ENCODE measurements at regions not wholly inside any gene's neighbourhood (a gene's known extent, or its start where the extent isn't known, plus 50 kb on each side); places are given as distances from the start of the nearest gene placed in this dataset.

DNA sequence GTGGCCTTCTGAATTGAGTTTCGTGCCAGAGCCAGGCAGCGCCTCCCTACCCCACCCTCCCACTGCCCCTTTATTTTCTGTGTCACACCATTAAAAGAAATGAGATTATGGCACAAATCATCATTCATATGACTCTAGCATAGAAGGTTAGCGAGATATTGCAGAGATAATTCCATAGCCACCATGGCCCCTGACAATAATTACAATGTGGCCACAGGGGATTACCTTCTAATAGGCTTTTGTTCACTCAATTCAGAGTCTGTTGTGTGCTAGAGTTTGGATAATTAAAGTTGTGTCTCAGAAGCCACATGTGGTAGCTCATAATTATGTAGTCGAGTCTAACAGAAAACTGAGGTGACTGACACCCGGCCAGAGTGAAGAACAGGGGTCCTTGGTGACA, 428.1 kb downstream of the ARHGEF28 start:
- no peak for DNase-seq (ENCODE audit: low spot score)
- H3K4me1 Mint-ChIP-seq (ENCODE audit: low read depth) = no peaks in the 10 kb centered on the region
- intact Hi-C loops (cut with micrococcal nuclease) = loop anchor here (10.0 kb wide), 1 partner anchor 591 kb away; the partner anchor contains the start of gene ENC1
- no peak overlapping the region for H3K4me3 Mint-ChIP-seq
- H3K36me3 Mint-ChIP-seq (ENCODE audit: low read depth) = no peaks in the 10 kb centered on the region
- H3K27me3 Mint-ChIP-seq (ENCODE audit: insufficient read depth) = peaks cover 10% of the 10 kb centered on the region
- H3K27ac Mint-ChIP-seq = no peak overlapping the region
- no peaks in the 10 kb centered on the region for H3K9me3 Mint-ChIP-seq

DNA sequence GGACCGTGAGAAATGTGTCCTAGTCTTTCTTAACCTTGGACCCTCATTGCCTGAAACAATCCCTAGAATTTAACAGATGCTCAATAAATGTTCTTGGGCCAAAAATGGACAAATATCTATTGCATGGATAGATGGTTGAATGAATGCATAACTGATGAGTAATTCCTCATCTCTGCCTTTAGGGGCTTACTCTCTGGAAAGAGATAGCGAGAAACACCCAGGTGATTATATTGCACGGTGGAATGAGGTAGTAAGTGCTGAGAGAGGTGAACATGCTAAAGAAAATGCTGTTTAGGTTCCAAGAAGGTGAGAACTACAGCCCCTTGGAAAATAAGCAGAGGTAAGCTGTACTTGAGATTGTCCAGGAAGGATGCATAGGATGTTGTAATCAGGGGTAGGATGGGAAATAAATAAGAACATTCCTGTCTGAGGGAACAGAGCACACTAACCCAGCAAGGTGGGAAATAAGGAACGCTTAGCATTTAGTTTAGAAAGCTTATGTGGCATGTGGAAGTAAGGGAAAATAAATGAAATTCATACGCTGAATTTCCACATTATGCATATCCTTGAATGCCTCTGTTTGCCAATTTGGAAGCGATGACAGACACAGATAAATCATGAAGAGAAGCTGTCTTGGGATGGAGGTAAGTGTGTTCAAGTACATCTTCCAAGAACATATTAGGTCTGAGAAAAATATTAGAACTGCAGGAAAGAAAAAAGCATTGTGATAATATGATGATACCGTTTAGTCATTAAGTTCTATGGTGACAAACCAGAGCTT, 426.6 kb downstream of the ARHGEF28 start:
- Mint-ChIP-seq H3K27ac (no peak overlapping the region), H3K9me3 (no peaks in the 10 kb centered on the region), H3K27me3 (ENCODE audit: insufficient read depth) (peaks cover 10% of the 10 kb centered on the region), H3K4me1 (ENCODE audit: low read depth) (no peaks in the 10 kb centered on the region), H3K4me3 (no peak overlapping the region), H3K36me3 (ENCODE audit: low read depth) (no peaks in the 10 kb centered on the region)
- intact Hi-C loops (cut with micrococcal nuclease) = loop anchor here (10.0 kb wide), 1 partner anchor 592 kb away; the partner anchor contains the start of gene ENC1
- no peak for DNase-seq (ENCODE audit: low spot score)

DNA sequence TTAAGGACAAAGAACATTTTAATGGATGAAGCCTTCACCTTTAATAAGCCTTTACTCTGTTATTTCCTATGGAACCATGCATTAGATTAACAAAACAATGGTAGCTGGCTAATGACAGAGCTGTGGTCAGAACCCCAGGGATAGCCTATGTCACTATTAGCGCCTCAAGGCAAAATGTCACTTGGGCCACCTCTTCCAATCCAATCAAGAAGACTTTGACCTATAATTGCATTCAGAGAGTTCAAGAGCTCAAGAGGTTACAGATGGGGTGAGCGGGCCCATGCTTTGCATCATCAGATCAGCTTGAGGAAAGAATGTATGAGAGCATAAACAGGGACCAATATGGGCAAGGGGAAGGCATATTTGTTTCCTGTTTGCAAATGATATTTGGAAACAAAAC, 425.1 kb downstream of the ARHGEF28 start:
- Mint-ChIP-seq H3K4me1 (ENCODE audit: low read depth) (no peaks in the 10 kb centered on the region), H3K4me3 (no peak overlapping the region), H3K36me3 (ENCODE audit: low read depth) (no peaks in the 10 kb centered on the region), H3K27ac (no peak overlapping the region), H3K27me3 (ENCODE audit: insufficient read depth) (peaks cover 8% of the 10 kb centered on the region), H3K9me3 (no peaks in the 10 kb centered on the region)
- intact Hi-C loops (cut with micrococcal nuclease) = loop anchor here (10.0 kb wide), 1 partner anchor 594 kb away; the partner anchor contains the start of gene ENC1
- DNase-seq (ENCODE audit: low spot score) = no peak

DNA sequence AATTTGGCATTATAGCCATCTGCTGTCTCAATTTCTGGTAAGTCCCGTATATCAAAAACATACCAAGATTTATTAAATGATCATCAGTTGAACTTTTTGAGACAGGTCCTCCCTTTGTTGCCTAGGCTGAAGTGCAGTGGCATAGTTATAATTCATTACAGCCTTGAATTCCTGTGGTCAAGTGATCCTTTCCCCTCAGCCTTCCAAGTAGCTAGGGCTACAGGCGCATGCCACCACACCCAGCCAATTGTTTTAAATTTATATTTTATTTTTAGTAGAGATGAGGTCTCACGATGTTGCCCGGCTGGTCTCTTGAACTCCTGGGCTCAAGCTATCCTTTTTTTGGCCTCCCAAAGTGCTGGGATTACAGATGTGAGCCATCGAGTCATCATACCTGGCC, 418.9 kb downstream of the ARHGEF28 start:
- H3K36me3 Mint-ChIP-seq (ENCODE audit: low read depth) = no peaks in the 10 kb centered on the region

DNA sequence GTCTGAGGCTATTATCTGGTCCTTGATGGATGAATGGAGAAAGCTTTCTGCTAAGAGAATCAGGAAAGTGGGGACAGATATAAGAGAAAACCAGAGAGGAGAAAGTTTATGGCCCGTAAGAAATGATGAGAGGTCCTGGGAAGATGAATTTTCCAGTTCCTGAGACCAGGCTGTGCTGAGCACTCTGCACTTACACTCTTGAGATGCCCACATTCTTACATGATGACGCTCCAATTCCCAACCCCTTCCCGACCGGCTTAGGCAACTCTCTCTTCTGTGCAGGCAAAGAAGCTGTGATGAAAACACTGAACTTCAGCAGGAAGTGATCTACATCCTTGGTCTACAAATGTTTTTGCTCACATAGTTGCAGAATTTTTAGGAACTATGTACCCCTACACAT, 417.0 kb downstream of the ARHGEF28 start:
- Mint-ChIP-seq H3K36me3 (ENCODE audit: low read depth) (no peaks in the 10 kb centered on the region), H3K27me3 (ENCODE audit: insufficient read depth) (peaks cover 4% of the 10 kb centered on the region), H3K4me3 (no peak overlapping the region), H3K4me1 (ENCODE audit: low read depth) (no peaks in the 10 kb centered on the region), H3K27ac (no peak overlapping the region), H3K9me3 (no peaks in the 10 kb centered on the region)
- no peak for DNase-seq (ENCODE audit: low spot score)
- intact Hi-C loops (cut with micrococcal nuclease) = no loop called here

More for the DNA sequence above, 418.9 kb downstream of the ARHGEF28 start:
- H3K4me1 Mint-ChIP-seq (ENCODE audit: low read depth) = no peaks in the 10 kb centered on the region
- H3K27ac Mint-ChIP-seq = no peak overlapping the region
- no peaks in the 10 kb centered on the region for H3K9me3 Mint-ChIP-seq
- DNase-seq (ENCODE audit: low spot score) = no peak
- peaks cover 5% of the 10 kb centered on the region for H3K27me3 Mint-ChIP-seq (ENCODE audit: insufficient read depth)
- no peak overlapping the region for H3K4me3 Mint-ChIP-seq
- intact Hi-C loops (cut with micrococcal nuclease) = no loop called here

DNA sequence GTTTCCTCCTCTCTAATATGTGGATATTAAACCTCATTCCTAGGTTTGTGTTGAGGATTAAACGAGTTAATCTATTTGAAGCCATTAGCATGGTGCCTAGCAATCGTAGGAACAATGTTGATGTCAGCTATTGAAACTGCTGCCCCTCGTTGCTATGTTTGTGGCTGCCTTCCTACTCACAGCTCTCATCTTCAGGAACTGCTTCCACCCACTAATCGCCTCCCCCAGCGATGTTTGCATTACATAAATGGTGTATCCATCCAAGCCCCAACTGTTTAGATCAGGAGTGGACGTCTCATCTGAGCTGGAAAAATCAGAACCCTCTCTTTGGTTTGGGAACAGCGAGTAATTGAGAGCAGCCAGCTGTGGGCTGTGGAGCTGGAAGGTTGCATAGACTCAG, 416.6 kb downstream of the ARHGEF28 start:
- Mint-ChIP-seq H3K4me1 (ENCODE audit: low read depth) (no peaks in the 10 kb centered on the region), H3K36me3 (ENCODE audit: low read depth) (no peaks in the 10 kb centered on the region), H3K9me3 (no peaks in the 10 kb centered on the region), H3K27ac (no peak overlapping the region), H3K4me3 (no peak overlapping the region), H3K27me3 (ENCODE audit: insufficient read depth) (peaks cover 4% of the 10 kb centered on the region)
- intact Hi-C loops (cut with micrococcal nuclease) = no loop called here
- no peak for DNase-seq (ENCODE audit: low spot score)

DNA sequence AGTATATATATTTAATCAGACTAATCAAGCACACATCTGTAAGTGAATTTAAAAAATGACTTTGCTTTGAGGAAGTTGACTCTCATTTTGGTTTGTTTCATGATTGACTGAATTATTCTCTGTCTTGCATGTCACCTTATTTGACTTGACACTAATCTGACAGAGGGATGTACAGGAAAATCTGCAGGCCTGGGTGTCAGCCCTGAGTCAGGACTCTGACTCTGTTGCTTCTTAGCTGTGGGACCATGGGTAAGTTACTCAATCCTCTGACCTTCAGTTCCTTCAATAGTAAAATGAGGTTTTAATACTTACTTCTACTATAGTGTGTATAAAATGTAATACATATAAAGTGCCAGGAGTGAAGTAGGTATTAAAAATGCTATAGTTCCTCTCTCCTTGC, 415.9 kb downstream of the ARHGEF28 start:
- peaks cover 4% of the 10 kb centered on the region for H3K27me3 Mint-ChIP-seq (ENCODE audit: insufficient read depth)

DNA sequence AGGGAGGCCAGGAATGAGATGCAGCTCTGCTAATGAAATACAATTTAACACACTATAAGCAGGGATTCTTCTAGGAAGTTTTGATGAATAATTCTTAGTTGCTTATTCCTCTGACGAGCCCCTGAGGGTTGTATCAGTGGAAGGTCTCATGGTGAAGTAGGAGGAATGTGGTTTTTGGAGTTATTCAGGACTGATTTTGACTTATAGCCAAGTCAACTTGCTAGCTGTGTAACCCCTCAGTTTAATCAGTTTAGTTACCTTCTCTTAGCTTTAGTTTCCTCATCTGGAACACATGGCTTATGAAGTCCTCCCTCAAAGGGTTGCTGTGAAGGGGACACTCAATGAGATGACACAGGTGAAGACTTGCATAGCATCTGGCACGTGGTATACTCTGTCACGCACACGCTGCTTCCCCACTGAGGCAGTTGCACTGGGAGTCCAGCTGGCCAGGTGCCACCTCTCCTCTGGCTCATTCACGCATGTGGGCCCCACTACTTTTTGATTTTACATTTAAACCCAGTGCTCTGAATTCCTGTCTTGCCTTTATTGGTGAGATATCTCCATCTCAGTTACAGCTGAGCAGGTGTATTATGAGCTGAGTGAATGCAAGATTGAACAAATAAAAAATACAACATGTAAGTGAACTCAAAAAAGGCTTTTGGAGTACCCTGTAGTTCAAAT, 415.0 kb downstream of the ARHGEF28 start:
- intact Hi-C loops (cut with micrococcal nuclease) = no loop called here
- no peaks in the 10 kb centered on the region for H3K9me3 Mint-ChIP-seq
- H3K36me3 Mint-ChIP-seq (ENCODE audit: low read depth) = no peaks in the 10 kb centered on the region
- H3K4me3 Mint-ChIP-seq = no peak overlapping the region
- H3K27me3 Mint-ChIP-seq (ENCODE audit: insufficient read depth) = peaks cover 4% of the 10 kb centered on the region
- no peaks in the 10 kb centered on the region for H3K4me1 Mint-ChIP-seq (ENCODE audit: low read depth)
- H3K27ac Mint-ChIP-seq = no peak overlapping the region
- no peak for DNase-seq (ENCODE audit: low spot score)

More for the DNA sequence above, 415.9 kb downstream of the ARHGEF28 start:
- no peaks in the 10 kb centered on the region for H3K4me1 Mint-ChIP-seq (ENCODE audit: low read depth)
- no peaks in the 10 kb centered on the region for H3K9me3 Mint-ChIP-seq
- H3K36me3 Mint-ChIP-seq (ENCODE audit: low read depth) = no peaks in the 10 kb centered on the region
- no peak overlapping the region for H3K4me3 Mint-ChIP-seq
- intact Hi-C loops (cut with micrococcal nuclease) = no loop called here
- no peak for DNase-seq (ENCODE audit: low spot score)
- no peak overlapping the region for H3K27ac Mint-ChIP-seq

- intact Hi-C loops (cut with micrococcal nuclease) = no loop called here
- Mint-ChIP-seq H3K27me3 (ENCODE audit: insufficient read depth) (peaks cover 4% of the 10 kb centered on the region), H3K36me3 (ENCODE audit: low read depth) (no peaks in the 10 kb centered on the region), H3K4me3 (no peak overlapping the region), H3K9me3 (no peaks in the 10 kb centered on the region), H3K4me1 (ENCODE audit: low read depth) (no peaks in the 10 kb centered on the region), H3K27ac (no peak overlapping the region)
- DNase-seq (ENCODE audit: low spot score) = no peak
These were observed 414.1 kb downstream of the ARHGEF28 start for GRCh38 chr5:74040065-74040551.

- no peak overlapping the region for H3K4me3 Mint-ChIP-seq
- H3K36me3 Mint-ChIP-seq (ENCODE audit: low read depth) = no peaks in the 10 kb centered on the region
- H3K4me1 Mint-ChIP-seq (ENCODE audit: low read depth) = no peaks in the 10 kb centered on the region
- no peaks in the 10 kb centered on the region for H3K9me3 Mint-ChIP-seq
- DNase-seq (ENCODE audit: low spot score) = no peak
- intact Hi-C loops (cut with micrococcal nuclease) = no loop called here
- peaks cover 2% of the 10 kb centered on the region for H3K27me3 Mint-ChIP-seq (ENCODE audit: insufficient read depth)
- H3K27ac Mint-ChIP-seq = no peak overlapping the region
These were observed 411.3 kb downstream of the ARHGEF28 start for GRCh38 chr5:74037321-74037720.

GRCh38 chr5:74035521-74035937, 409.5 kb downstream of the ARHGEF28 start:
- no peaks in the 10 kb centered on the region for H3K4me1 Mint-ChIP-seq (ENCODE audit: low read depth)
- intact Hi-C loops (cut with micrococcal nuclease) = no loop called here
- H3K27ac Mint-ChIP-seq = no peak overlapping the region

GRCh38 chr5:74034733-74035132, 408.7 kb downstream of the ARHGEF28 start:
- intact Hi-C loops (cut with micrococcal nuclease) = no loop called here
- no peaks in the 10 kb centered on the region for H3K36me3 Mint-ChIP-seq (ENCODE audit: low read depth)
- no peak overlapping the region for H3K27ac Mint-ChIP-seq
- H3K27me3 Mint-ChIP-seq (ENCODE audit: insufficient read depth) = peaks cover 2% of the 10 kb centered on the region
- H3K9me3 Mint-ChIP-seq = no peaks in the 10 kb centered on the region
- H3K4me3 Mint-ChIP-seq = no peak overlapping the region
- DNase-seq (ENCODE audit: low spot score) = no peak
- H3K4me1 Mint-ChIP-seq (ENCODE audit: low read depth) = no peaks in the 10 kb centered on the region

More at GRCh38 chr5:74035521-74035937, 409.5 kb downstream of the ARHGEF28 start:
- no peak for DNase-seq (ENCODE audit: low spot score)
- Mint-ChIP-seq H3K9me3 (no peaks in the 10 kb centered on the region), H3K4me3 (no peak overlapping the region), H3K27me3 (ENCODE audit: insufficient read depth) (peaks cover 2% of the 10 kb centered on the region), H3K36me3 (ENCODE audit: low read depth) (no peaks in the 10 kb centered on the region)

GRCh38 chr5:74032617-74033016, 406.6 kb downstream of the ARHGEF28 start:
- H3K27me3 Mint-ChIP-seq (ENCODE audit: insufficient read depth) = peaks cover 2% of the 10 kb centered on the region
- intact Hi-C loops (cut with micrococcal nuclease) = no loop called here
- H3K4me1 Mint-ChIP-seq (ENCODE audit: low read depth) = no peaks in the 10 kb centered on the region
- H3K4me3 Mint-ChIP-seq = no peak overlapping the region
- no peak for DNase-seq (ENCODE audit: low spot score)
- no peaks in the 10 kb centered on the region for H3K9me3 Mint-ChIP-seq
- H3K27ac Mint-ChIP-seq = no peak overlapping the region
- H3K36me3 Mint-ChIP-seq (ENCODE audit: low read depth) = no peaks in the 10 kb centered on the region

All from activated T-helper 1 cell treated with anti-CD3 and anti-CD28 coated beads, Interleukin-12 subunit alpha, Interleukin-12 subunit beta, Interleukin-2, Interleukin-4 antibody, amounts not matched to agents 30 ng/mL and 10 ng/mL and 1 ng/mL, durations not matched to agents 14 hours and 24 hours and 36 hours (primary cell).